ENCODE measurements at regions not wholly inside any gene's neighbourhood (a gene's known extent, or its start where the extent isn't known, plus 50 kb on each side); places are given as distances from the start of the nearest gene placed in this dataset.
"Not testable (repeated sequence)": the region's sequence is repeated elsewhere in the genome, so short reads cannot be mapped to it uniquely, and the experiment has no call there.

- peak in 1 of 2 donors; percentile 9 for DNase-seq (ENCODE audit: low read depth in 2 of 2)
Observed at GRCh38 chr6:27592481-27593199, 119.7 kb upstream of the ZNF184 start.

DNA sequence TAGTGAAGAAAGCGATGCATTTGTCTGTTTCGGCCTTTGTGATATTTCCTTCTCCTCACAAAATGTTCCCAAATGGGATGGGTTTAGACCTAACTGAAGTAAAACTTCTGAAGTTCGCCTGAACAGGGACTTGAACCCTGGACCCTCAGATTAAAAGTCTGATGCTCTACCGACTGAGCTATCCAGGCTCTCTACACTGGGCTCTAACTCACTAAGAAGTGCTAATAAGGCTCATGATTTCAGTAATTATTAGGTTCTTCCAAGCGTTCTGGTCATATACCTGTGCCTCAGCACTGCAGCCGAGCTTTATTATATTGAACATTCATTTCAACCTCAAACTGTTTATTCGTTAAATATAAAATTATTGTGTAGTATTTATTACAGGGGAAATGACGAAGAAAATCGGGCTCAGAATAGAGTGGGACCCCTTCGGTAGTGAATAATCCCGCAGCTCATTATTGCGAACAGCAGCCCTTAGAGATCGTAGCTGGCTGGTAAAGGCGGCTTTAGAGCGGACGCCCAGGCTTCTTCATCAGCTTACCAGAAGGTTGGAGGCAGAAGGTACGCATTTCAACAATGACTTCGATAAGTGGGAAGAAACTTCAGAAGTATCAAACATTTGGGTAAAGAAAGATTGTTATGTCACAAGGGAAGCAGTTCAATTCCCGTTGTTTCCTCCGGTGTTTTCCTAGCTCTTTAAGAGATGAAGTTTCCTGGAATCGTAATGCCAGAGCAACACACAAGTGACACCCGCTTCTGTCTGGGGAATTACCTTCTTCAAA is 119.0 kb upstream of the ZNF184 start:
- DNase-seq (ENCODE audit: low read depth in 2 of 2) = no peak

GRCh38 chr6:27585316-27585715 is 112.4 kb upstream of the ZNF184 start:
- not testable (repeated sequence) for DNase-seq (ENCODE audit: low read depth in 2 of 2)

- DNase-seq (ENCODE audit: low read depth in 2 of 2) = no peak
Observed at GRCh38 chr6:27584326-27584725, 111.4 kb upstream of the ZNF184 start.

GRCh38 chr6:27582928-27583725 is 110.2 kb upstream of the ZNF184 start:
- DNase-seq (ENCODE audit: low read depth in 2 of 2) = peak; percentile 22 to 61

GRCh38 chr6:27579973-27580372 is 107.1 kb upstream of the ZNF184 start:
- no peak for DNase-seq (ENCODE audit: low read depth in 2 of 2)

GRCh38 chr6:27577922-27578321 is 105.0 kb upstream of the ZNF184 start:
- DNase-seq (ENCODE audit: low read depth in 2 of 2) = no peak

GRCh38 chr6:27575594-27576361 is 102.9 kb upstream of the ZNF184 start:
- DNase-seq (ENCODE audit: low read depth in 2 of 2) = no peak

- DNase-seq (ENCODE audit: low read depth in 2 of 2) = no peak
Observed at GRCh38 chr6:27568226-27568897, 95.5 kb upstream of the ZNF184 start.

- no peak for DNase-seq (ENCODE audit: low read depth in 2 of 2)
Observed at GRCh38 chr6:27565839-27566779, 93.2 kb upstream of the ZNF184 start.

- DNase-seq (ENCODE audit: low read depth in 2 of 2) = no peak
Observed at GRCh38 chr6:27562027-27562410, 89.1 kb upstream of the ZNF184 start.

DNA sequence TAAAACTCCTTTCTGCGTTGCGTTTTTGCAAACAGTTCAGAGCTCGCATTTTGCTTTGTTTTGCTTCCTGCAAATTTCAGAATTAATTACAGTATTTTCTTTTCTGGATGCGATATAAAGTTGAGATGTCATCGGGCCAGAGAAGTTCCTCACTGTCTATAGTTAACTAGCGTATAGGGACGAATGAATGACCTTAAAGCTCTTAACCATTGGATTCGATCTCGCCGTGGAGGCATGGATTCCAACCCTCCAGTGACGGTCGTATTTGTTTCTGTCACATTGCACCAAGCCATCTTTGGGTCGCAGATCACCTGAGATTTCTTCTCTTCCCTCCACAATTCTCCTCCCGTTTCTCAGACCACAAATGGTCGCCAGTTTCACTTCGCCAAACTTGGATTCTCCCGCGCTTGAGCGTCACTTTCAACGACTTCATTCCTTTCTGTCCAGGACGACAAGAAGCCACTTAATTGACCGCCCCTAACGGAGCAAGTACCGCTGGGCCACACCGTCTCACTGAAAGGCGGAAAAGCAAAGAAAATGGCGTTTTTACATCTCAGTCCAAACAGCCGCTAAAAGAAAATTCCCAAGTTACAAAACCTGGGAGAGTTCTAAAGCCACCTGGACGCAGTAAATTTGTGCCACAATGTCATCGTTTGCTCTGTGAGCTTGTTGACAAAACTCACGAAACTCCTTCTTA is 85.3 kb upstream of the ZNF184 start:
- DNase-seq (ENCODE audit: low read depth in 2 of 2) = no peak

DNA sequence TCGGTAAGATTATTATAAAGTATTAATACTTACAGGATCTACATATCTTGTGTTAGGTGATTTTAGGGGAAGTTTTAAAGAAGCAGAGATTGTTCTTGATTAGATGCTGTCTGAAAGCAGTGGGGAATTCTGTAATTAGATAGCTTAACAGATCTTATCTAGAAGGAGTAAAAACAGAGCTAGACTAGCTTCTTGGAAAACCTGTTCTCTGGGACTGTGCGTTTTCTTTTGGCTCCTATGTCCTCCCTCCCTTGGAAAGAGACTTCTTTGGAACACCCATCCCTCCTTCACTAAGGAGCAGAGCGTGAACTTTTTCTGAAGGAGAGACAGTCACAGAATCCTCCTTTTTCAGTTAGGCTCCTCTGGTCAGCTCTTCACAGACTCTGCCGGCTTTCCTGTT is 83.5 kb upstream of the ZNF184 start:
- no peak for DNase-seq (ENCODE audit: low read depth in 2 of 2)

DNA sequence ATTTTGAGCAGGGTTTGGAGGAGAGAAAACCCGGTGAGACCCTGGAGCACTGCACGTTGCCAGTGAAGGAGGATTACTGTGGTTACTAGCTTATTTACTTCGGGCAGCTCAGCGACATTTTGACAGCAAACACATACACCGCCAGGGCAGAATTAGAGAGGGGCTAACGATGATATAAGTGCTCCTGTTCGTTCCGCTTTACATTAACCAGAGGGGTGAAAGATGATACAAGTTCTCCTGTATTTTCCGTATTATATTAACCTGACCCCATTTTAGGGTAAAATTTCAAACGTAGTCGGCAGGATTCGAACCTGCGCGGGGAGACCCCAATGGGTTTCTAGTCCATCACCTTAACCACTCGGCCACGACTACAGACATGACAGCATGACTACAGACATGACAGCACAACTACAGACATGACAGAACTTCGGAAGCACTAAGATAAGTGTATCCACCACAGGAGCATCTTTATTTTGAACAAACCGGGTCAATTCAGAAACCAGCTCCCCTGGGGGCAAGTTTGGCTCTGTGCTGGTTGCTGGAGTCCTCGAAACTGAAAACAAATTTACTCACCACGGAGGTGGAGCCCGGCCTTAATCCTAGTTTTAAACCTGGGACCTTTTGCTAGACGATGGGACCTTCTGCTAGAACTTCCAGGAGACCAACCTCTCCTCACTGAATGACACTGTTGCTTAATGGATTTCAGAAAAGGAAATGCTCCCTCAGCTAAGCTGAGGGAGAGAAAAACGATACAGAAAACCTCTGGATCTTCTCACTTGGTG is 80.4 kb upstream of the ZNF184 start:
- peak in 1 of 2 donors; percentile 36 for DNase-seq (ENCODE audit: low read depth in 2 of 2)

DNA sequence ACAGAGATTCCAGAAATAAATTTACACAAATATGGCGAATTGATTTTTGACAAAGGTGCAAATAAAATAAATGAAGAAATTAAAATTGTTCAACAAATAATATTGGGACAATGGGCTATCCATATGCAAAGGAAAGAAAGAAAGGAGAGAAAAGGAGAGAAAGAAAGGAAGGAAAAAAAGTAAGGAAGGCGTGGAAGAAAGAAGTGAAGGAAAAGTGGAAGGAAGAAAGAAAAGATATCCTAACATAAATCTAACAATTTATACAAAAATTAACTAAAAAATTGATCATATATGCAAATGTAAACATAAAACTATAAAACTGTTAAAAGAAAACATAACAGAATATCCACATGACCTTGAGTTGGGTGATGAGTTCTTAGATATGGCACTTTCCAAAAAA is 78.7 kb upstream of the ZNF184 start:
- DNase-seq (ENCODE audit: low read depth in 2 of 2) = no peak

- DNase-seq (ENCODE audit: low read depth in 2 of 2) = no peak
Observed at GRCh38 chr6:27550692-27551091, 77.8 kb upstream of the ZNF184 start.

DNA sequence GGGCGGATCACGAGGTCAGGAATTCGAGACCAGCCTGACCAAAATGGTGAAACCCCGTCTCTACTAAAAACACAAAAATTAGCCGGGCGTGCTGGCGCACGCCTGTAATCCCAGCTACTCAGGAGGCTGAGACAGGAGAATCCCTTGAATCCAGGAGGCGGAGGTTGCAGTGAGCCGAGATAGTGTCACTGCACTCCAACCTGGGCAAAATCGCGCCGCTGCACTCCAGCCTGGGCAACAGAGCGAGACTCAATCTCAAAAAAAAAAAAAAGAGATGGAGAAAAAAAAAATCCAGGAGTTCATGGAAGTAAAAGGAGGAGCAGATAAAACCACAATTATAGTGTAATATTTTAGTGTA is 76.3 kb upstream of the ZNF184 start:
- DNase-seq (ENCODE audit: low read depth in 2 of 2) = not testable (repeated sequence)

All from activated CD4-positive, alpha-beta T cell treated with anti-CD3 and anti-CD28 coated beads for 24 hours (primary cell).